ENCODE measurements at regions not wholly inside any gene's neighbourhood (a gene's known extent, or its start where the extent isn't known, plus 50 kb on each side); places are given as distances from the start of the nearest gene placed in this dataset.

DNA sequence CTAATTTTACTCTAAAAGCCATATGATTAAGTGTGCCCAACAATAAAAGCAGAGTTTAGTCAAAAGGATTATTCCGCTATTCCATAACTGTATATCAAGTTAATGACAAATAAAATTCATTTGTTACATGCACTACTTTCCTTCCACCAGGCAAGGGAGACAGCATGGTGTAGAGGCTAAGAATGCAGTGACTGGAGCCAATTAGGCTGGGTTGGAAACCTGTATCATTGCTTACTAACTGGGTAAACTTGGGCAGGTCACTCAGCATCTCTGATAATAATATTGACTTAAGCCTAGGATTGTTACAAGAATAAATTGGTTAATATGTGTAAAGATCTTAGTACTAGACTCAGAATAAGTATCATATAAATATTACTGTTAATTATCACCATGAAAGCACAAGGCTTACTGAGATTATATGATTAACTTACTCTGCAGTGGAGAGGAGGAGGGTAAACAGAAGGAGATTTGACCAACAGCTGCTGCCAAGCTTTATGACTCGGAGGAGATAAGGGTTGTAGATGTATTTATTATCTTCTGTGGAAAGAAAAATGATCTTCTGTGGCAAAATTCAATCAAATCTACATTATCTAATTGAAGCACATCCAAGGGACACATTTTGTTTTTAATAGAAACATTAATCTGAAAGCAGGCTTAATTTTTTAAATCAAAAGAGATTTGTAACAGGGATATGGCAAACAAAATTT, 1459.9 kb downstream of the GRIK2 start (continued):
- TF ChIP-seq, protein P1, sequence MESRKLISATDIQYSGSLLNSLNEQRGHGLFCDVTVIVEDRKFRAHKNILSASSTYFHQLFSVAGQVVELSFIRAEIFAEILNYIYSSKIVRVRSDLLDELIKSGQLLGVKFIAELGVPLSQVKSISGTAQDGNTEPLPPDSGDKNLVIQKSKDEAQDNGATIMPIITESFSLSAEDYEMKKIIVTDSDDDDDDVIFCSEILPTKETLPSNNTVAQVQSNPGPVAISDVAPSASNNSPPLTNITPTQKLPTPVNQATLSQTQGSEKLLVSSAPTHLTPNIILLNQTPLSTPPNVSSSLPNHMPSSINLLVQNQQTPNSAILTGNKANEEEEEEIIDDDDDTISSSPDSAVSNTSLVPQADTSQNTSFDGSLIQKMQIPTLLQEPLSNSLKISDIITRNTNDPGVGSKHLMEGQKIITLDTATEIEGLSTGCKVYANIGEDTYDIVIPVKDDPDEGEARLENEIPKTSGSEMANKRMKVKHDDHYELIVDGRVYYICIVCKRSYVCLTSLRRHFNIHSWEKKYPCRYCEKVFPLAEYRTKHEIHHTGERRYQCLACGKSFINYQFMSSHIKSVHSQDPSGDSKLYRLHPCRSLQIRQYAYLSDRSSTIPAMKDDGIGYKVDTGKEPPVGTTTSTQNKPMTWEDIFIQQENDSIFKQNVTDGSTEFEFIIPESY (IDR thresholded peaks at IDR 0.05; ENCODE audit: borderline replicate concordance, low read depth) = no peak
- TF ChIP-seq FOXJ3 (CRISPR knock-in tag; IDR thresholded peaks at IDR 0.05) (peak; percentile 78), MEF2A (IDR thresholded peaks at IDR 0.05; ENCODE audit: borderline replicate concordance, low read depth) (no peak), YY1 (IDR thresholded peaks at IDR 0.05; ENCODE audit: low read depth) (no peak), RAD21 (IDR thresholded peaks at IDR 0.05; ENCODE audit: low read length) (no peak; the same call in 1 of the 2 replicates), GABPA (IDR thresholded peaks at IDR 0.05; ENCODE audit: low read depth) (no peak), TEAD4 (IDR thresholded peaks at IDR 0.05; ENCODE audit: borderline replicate concordance, insufficient read depth) (peak; percentile 44; the same call in 1 of the 2 replicates)
- TF ChIP-seq, protein P2, sequence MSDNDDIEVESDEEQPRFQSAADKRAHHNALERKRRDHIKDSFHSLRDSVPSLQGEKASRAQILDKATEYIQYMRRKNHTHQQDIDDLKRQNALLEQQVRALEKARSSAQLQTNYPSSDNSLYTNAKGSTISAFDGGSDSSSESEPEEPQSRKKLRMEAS (IDR thresholded peaks at IDR 0.05; ENCODE audit: low read depth) = no peak

DNA sequence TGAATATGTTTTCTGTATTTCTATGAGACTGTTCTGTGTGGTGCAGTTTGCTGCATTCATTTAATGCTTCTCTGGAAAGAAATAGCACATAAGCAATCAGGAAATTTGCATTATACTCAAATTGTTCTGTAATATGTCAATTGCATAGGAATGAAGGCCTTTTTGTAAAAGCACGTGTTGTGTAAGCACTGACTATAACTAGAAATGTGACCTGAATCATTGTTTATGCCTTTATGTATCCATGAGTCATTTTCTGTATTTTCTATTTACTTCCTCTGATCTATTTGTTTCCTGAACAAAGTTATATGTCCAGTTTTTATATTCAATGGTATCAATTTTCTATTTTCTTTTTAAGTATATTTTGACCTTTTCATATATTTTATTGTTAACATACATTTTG, 1455.3 kb downstream of the GRIK2 start:
- CTCF ChIA-PET = no interaction called here
- TF ChIP-seq RFX5 (IDR thresholded peaks at IDR 0.05; ENCODE audit: low read length) = no peak
- TF ChIP-seq RAD21 (IDR thresholded peaks at IDR 0.05; ENCODE audit: low read length) = no peak
- H3K4me1 ChIP-seq (ENCODE audit: control insufficient read depth in 1 of 2, insufficient read depth in 2 of 2, low read depth in 1 of 2, low read length in 1 of 2) = peaks cover 0 to 6% of the 10 kb centered on the region in 2 experiments; a peak in 2 of 4 replicates

DNA sequence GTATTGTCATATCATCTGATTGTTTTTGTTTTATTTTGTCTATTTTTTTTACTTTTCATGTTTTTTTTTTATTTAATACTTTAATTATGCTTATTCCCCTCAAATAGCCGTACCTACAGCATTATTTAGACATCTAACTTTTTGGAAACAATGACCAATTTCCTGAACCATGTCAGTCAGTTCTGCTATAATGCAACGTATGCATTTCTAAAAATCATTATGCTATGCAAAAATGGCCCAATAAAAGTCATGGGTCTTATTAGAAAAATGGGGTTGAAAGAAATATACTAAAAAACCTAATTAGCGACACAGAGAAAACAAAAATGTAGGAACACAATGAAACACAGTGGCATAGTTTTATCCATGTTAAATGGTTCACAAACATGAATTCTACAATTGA, 1454.7 kb downstream of the GRIK2 start:
- H3K4me2 ChIP-seq = no peak overlapping the region
- ChIA-PET POLR2A (no interaction called here), CTCF (no interaction called here)
- no peaks in the 10 kb centered on the region for H3F3A ChIP-seq (replicated peaks; ENCODE audit: insufficient read depth)
- no peak overlapping the region for H3K4me3 ChIP-seq (ENCODE audit: low read depth in 2 of 2, low read length in 1 of 2)
- H3K9me2 ChIP-seq = no peaks in the 10 kb centered on the region
- no peaks in the 10 kb centered on the region for H3K79me2 ChIP-seq (ENCODE audit: insufficient read depth)
- H2AFZ ChIP-seq (ENCODE audit: low read depth) = no peak overlapping the region
- no peaks in the 10 kb centered on the region for H3K36me3 ChIP-seq (replicated peaks in 1 of 2; ENCODE audit: control insufficient read depth in 1 of 2, insufficient read depth in 2 of 2, low read length in 1 of 2)
- no peak overlapping the region for H3K27ac ChIP-seq (ENCODE audit: low read depth in 2 of 2, low read length in 1 of 2)
- H3K4me1 ChIP-seq (ENCODE audit: control insufficient read depth in 1 of 2, insufficient read depth in 2 of 2, low read depth in 1 of 2, low read length in 1 of 2) = peaks cover 0 to 4% of the 10 kb centered on the region in 2 experiments; a peak in 2 of 4 replicates
- no peak overlapping the region for H3K9ac ChIP-seq
- no peaks in the 10 kb centered on the region for H3K9me3 ChIP-seq
- no peak for DNase-seq
- no peaks in the 10 kb centered on the region for H3K27me3 ChIP-seq (ENCODE audit: insufficient read depth)
- 47% methylated on average over 3 of the region's 3 CpGs for WGBS (ENCODE audit: low lambda C conversion rate)
- no peaks in the 10 kb centered on the region for H4K20me1 ChIP-seq (ENCODE audit: insufficient read depth)
- TF ChIP-seq EP300 (IDR thresholded peaks at IDR 0.05; ENCODE audit: borderline replicate concordance in 1 of 2, low read depth in 1 of 2, low read length in 1 of 2) = no peak
- TF ChIP-seq SIN3A (IDR thresholded peaks at IDR 0.05; ENCODE audit: borderline replicate concordance, low read depth, low read length) = no peak
- no peak for TF ChIP-seq TCF12 (IDR thresholded peaks at IDR 0.05)
- TF ChIP-seq GATA2 (CRISPR knock-in tag; IDR thresholded peaks at IDR 0.05) = no peak
- TF ChIP-seq, protein P2 (IDR thresholded peaks at IDR 0.05; ENCODE audit: low read depth) = no peak
- TF ChIP-seq EZH2phosphoT487 (IDR thresholded peaks at IDR 0.05; ENCODE audit: borderline replicate concordance, low read depth) = no peak
- no peak for TF ChIP-seq MEF2A (IDR thresholded peaks at IDR 0.05; ENCODE audit: borderline replicate concordance, low read depth)
- TF ChIP-seq TAF1 (IDR thresholded peaks at IDR 0.05; ENCODE audit: borderline replicate concordance, low read depth, low read length) = no peak
- no peak for TF ChIP-seq RAD21 (IDR thresholded peaks at IDR 0.05; ENCODE audit: low read length)
- TF ChIP-seq, protein P3, sequence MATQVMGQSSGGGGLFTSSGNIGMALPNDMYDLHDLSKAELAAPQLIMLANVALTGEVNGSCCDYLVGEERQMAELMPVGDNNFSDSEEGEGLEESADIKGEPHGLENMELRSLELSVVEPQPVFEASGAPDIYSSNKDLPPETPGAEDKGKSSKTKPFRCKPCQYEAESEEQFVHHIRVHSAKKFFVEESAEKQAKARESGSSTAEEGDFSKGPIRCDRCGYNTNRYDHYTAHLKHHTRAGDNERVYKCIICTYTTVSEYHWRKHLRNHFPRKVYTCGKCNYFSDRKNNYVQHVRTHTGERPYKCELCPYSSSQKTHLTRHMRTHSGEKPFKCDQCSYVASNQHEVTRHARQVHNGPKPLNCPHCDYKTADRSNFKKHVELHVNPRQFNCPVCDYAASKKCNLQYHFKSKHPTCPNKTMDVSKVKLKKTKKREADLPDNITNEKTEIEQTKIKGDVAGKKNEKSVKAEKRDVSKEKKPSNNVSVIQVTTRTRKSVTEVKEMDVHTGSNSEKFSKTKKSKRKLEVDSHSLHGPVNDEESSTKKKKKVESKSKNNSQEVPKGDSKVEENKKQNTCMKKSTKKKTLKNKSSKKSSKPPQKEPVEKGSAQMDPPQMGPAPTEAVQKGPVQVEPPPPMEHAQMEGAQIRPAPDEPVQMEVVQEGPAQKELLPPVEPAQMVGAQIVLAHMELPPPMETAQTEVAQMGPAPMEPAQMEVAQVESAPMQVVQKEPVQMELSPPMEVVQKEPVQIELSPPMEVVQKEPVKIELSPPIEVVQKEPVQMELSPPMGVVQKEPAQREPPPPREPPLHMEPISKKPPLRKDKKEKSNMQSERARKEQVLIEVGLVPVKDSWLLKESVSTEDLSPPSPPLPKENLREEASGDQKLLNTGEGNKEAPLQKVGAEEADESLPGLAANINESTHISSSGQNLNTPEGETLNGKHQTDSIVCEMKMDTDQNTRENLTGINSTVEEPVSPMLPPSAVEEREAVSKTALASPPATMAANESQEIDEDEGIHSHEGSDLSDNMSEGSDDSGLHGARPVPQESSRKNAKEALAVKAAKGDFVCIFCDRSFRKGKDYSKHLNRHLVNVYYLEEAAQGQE (IDR thresholded peaks at IDR 0.05; ENCODE audit: low read depth, low read length) = no peak
- TF ChIP-seq TEAD4 (IDR thresholded peaks at IDR 0.05; ENCODE audit: borderline replicate concordance, insufficient read depth) = no peak
- TF ChIP-seq, protein P4, sequence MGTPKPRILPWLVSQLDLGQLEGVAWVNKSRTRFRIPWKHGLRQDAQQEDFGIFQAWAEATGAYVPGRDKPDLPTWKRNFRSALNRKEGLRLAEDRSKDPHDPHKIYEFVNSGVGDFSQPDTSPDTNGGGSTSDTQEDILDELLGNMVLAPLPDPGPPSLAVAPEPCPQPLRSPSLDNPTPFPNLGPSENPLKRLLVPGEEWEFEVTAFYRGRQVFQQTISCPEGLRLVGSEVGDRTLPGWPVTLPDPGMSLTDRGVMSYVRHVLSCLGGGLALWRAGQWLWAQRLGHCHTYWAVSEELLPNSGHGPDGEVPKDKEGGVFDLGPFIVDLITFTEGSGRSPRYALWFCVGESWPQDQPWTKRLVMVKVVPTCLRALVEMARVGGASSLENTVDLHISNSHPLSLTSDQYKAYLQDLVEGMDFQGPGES (IDR thresholded peaks at IDR 0.05; ENCODE audit: low read depth, low read length) = no peak

More for the DNA sequence above, 1455.3 kb downstream of the GRIK2 start:
- no peaks in the 10 kb centered on the region for H3F3A ChIP-seq (replicated peaks; ENCODE audit: insufficient read depth)
- POLR2A ChIA-PET = no interaction called here
- no peak overlapping the region for H2AFZ ChIP-seq (ENCODE audit: low read depth)
- DNase-seq = no peak
- H3K9me2 ChIP-seq = no peaks in the 10 kb centered on the region
- H3K4me3 ChIP-seq (ENCODE audit: low read depth in 2 of 2, low read length in 1 of 2) = no peak overlapping the region
- no peak overlapping the region for H3K27ac ChIP-seq (ENCODE audit: low read depth in 2 of 2, low read length in 1 of 2)
- H3K79me2 ChIP-seq (ENCODE audit: insufficient read depth) = no peaks in the 10 kb centered on the region
- H3K4me2 ChIP-seq = no peak overlapping the region
- H4K20me1 ChIP-seq (ENCODE audit: insufficient read depth) = no peaks in the 10 kb centered on the region
- H3K36me3 ChIP-seq (replicated peaks in 1 of 2; ENCODE audit: control insufficient read depth in 1 of 2, insufficient read depth in 2 of 2, low read length in 1 of 2) = no peaks in the 10 kb centered on the region
- 60% methylated on average over 1 of the region's 1 CpG for WGBS (ENCODE audit: low lambda C conversion rate)
- H3K9ac ChIP-seq = no peak overlapping the region
- no peaks in the 10 kb centered on the region for H3K27me3 ChIP-seq (ENCODE audit: insufficient read depth)
- H3K9me3 ChIP-seq = no peaks in the 10 kb centered on the region
